Astrocyte of the hippocampus (primary cell): ENCODE measurements at regions not wholly inside any gene's neighbourhood (a gene's known extent, or its start where the extent isn't known, plus 50 kb on each side); places are given as distances from the start of the nearest gene placed in this dataset.

Experiments used
- DNase-seq: peaks from one replicate; pipeline ENCODE4 v3.0.0; 2011; ENCODE audit warnings: low read depth, low spot score

DNA sequence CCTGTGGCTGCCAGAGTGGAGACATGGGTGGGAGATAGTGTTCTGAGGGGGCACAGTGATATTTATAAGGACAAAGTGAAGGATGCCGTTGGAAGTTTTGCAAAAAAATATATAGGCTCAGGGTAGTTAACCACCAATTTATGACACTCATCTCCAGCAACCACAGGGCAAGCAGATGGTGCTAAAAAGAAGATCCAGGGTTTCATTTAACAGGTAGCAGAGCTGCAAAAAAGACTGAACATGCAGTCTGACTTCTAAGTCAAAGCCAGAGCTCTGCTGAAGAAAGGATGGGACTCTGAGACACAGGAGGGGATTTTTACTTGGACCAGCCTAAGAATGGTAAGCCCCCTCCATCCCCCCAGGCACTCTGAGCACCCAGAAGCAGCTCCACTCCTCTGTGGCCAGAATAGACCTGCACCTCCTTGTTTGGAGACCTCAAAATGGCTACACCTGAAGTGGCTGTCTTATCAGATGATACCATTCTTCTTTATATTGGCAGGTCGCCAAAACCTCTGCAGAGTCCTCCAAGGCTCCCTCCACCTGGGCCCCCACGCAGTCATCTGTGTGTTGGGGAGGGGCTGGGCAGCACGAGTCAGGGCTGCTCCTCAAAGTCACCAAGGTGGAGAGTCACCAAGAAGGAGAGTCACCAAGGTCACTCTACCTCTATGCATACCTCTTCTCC is 161.4 kb upstream of the FAM9B start:
- no peak for DNase-seq

DNA sequence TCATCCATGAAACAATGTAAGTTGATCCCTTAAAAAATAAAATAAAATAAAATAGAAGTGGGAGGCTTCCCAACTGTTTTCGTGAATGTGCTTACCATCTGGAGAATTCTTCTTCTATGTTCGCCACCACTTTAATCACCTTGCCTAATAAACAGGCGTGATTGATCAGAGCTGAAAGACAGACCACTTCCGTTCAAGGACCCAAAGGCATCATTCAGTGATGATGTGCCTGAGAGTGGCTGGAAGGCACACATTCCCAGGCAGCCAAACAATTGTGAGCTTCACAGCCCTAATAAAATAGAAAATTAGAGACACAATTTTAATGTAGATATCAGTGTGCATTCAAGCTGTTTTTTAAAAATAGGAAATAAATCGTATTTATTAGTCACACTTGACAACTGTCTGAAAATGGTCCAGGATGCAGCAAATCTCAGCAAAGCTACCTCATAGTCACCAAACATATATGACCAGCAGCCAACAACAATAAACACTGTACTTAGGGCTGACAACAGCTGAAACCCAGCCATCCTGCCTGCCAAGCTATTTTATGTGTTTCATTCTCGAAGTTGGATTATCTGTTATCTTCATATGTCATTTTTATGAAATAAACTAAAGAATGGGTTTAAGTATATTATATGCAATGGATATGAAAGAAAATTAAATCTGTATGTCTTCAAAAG is 163.2 kb upstream of the FAM9B start:
- peak; percentile 7 for DNase-seq

DNA sequence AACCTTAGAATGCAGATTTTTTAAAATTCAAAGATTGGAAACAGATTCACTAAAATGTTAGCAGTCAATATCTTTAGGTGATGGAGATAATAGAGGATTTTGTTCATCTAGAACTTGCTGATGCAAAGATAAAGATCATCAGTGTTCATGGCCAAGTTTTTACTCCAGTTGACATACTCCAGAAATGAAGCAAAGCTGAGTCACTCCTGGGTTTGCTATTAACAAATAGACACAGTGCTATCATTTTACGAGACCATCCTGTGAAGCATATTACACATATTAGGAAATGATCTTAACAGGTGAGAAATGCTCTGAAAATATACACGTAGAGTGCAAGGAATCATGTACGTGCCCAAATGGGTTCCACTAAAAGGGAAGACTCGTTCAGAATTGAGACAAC is 170.6 kb upstream of the FAM9B start:
- DNase-seq: no peak

DNA sequence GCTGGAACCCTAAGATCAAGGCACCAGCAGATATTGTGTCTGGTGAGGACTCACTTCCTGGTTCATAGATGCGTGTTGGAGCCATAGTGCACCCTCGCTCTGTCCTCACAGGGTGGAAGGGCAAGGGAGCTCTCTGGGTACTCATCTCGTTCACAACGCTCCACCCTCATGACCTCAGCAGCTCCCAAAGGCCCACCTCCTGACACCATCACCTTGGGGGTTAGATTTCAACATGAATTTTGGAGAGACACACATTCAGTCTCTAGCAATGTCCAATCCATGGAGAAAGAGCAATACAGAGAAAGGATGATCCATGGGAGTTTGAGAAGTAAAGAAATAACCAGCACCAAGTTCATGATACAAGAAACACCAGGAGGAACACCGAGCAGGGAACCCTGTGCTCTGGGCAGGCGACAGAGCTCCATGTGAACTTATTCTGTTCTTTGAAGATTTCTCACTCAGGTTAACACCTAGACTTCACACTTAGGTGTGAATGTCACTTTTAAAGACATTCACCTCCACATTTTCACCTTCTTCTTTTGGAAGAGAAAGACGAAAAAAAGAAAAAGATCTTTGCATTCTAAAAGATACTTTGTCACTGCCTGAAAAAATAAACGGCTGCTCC is 171.8 kb upstream of the FAM9B start:
- DNase-seq: no peak

DNA sequence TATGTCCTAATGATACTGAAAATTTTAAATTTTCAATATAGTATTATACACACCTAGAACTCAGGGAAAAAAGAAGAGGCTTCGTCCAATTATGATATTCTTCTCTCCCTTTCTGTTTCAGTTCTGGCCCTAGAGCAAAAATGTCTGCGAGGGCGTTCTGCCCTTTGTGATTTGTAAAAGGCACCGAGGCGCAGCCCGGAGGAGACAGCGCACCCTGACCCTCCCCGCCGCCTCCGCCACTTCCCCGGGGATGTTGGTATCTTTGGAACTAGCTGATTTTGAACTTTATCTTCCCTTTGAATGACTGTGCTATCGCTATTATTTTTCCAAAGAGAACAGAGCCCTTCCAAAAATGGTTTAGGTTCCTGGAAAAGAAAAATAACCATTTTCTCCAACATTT is 173.2 kb upstream of the FAM9B start:
- peak; percentile 5 for DNase-seq

DNA sequence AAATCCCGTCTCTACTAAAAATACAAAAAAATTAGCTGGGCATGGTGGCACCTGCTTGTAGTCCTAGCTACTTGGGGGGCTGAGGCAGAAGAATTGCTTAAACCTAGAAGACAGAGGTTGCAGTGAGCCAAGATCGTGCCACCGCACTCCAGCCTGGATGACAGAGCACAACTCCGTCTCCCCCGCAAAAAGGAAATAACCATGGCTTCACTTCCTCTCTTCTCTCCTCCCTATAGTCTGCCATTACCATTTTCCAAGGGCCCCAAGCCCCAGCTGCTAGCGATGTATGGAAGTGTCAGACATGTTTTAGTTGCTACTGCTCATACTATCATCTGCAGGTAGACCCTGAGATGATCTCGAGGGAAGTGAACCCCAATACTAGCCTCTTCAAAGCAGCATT is 177.3 kb upstream of the FAM9B start:
- no peak for DNase-seq

DNA sequence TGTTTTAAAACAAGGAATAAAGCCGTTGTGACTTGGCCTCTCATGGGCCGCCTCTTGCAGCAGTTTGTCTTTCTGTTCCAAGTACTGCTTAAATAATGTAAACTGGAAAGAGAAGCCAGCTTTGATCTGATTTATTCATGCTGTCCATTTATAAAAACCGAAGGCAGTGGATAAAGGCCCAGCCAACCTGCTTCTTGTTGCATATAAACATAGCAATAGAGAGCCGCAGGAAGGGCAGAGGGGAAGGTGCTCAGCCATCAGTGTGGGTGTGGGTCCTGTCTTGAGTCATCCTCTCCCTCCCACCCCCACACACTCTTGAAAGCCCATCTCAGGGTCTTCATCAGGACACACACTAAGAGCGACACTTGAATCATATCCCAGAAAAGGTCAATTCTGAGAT is 187.9 kb upstream of the FAM9B start:
- no peak for DNase-seq

DNA sequence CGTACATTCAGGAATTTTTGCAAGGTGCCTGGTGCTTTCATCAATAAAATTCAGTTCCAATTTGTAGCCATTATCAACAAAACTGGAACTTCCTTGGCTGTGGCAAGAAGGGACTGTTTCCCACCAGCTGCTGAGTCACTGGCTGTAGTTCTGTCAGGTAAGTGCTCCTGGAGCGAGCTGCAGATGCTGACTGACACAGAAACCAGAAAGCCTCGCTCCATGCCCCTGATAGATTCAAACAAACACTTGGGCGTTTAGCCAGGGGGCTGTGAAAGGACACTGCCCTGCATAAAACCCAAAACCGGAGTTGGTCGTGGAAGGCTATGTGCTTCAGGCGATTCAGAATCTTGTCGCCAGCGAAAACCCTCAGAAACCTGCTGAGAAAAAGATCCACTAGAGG is 188.4 kb upstream of the FAM9B start:
- no peak for DNase-seq

DNA sequence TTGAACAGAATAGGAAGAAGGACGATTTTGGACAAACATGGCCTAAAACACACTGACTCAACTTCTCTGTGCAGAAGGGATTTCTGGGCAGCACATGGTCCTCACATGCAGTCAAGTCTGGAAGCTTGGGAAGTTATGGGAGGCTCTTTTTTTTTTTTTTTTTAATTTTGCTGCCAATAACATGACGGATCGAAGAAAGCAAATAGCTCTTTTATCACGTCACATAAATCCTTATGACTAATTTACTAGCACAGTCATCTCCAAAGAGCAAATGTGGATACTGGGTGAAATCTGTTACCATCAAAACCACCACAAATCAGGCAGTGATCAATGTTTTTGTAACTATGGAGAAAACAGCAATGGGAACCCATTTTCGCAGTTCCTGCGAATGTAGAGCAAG is 193.3 kb upstream of the FAM9B start:
- no peak for DNase-seq

DNA sequence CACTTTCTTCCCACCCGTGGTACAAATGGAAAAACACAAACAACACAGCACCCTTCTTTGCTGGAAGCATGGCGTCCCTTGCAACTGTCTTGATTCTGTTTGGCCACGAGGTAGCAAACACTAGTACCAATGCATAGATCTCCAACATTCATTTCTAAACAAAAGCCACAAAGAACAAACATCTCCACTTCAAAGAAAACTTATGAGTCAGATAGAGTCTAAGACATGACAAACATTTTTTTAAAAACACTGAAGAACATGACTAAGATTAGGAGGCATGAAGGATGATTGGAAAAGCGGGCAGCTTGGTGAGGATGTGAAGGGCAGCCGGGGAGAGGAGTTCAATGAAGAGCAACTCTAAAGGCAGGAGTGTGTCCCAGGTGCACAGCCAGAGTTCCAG is 197.6 kb upstream of the FAM9B start:
- DNase-seq: peak; percentile 41

DNA sequence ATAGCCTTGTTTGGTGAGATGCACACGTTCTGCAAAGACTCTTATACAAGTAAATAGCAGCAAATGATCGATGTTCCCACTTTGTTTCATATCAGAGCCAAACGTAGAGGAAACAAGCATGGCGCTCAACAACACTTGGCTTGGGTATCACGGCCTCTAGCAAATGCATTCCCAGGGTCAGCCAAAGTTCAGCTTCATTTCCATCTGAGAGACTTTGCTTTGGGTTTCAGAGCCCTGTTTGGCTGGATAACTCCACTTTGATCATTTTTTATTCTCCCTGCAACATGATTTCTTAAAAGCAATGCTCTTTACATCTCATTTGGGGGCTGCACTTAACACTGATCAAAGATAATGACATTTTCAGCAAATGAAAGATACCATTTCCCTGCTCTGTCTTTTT is 199.2 kb upstream of the FAM9B start:
- DNase-seq: peak; percentile 42

DNA sequence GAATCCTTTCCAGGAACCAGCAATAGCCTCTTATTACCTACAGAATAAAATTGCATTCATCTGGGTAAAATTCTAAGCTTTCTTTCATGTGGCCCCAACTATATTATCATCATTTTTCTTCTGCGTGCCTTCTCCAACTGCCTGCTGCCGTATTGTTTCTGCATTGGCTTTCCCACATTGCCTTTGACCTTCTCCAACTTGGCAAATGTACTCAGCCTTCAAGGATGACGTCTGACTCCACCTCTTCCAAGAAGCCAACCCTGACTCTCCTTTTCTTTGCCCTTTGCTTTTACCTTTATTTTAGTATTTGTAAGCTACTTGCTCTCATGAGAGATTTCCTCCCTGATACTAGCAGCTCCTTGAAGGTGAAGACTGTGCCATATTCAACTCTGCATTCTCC is 200.4 kb upstream of the FAM9B start:
- DNase-seq: no peak

DNA sequence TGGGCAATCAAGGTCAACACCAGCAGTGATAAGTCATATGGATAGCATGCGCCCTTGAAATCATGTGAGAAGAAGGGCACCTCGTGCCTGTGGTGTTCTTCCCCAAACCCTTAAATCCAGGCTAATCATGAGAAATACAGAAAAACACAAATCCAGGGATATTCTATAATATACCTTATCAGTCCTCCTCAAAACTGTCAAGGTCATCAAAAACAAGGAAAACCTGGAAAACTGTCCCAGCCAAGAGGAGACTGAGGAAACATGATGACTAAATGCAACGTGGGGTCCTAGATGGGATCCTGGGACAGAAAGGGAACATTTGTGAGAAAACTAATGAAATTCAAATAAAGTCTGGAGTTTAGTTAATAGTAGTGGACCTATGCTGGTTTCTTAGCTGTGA is 201.8 kb upstream of the FAM9B start:
- DNase-seq: no peak

DNA sequence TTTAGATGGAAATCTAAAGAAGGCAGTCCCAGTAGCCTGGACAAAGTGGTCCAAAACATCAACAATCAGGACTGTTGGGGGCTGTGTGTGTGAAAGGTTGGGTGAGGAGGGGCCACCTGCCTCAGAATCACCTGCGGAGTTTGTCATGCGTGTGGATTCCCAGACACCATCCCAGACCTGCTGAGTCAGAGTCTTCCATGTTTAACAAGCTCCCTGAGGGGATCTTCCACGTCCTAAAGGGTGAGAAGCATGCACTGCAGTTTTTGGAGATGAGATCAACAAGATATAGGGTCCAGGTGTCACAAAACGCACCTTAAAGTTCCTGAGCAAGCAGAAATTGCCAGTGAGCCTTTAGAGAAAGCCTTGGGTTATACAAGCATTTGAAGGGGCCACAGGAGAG is 207.0 kb upstream of the FAM9B start:
- no peak for DNase-seq

DNA sequence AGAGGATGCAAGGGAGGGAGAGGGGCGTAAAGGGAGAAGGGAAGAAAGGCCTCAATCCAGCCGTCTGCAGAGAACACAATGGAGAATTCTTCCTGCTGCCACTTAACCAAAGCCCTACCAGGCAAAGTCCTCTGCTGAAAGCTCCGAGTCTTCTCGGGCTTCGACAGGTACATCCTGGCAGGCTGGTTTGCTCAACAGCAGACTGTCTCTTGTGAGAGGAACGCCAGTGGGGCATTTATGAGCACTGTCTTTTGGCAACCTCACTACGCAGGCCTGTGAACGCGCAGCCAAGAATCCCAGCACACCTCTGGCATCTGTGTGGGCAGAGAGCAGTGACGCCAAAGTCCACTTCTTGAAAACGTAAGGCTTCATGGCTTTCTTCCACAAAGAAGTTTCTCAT is 207.5 kb upstream of the FAM9B start:
- no peak for DNase-seq

DNA sequence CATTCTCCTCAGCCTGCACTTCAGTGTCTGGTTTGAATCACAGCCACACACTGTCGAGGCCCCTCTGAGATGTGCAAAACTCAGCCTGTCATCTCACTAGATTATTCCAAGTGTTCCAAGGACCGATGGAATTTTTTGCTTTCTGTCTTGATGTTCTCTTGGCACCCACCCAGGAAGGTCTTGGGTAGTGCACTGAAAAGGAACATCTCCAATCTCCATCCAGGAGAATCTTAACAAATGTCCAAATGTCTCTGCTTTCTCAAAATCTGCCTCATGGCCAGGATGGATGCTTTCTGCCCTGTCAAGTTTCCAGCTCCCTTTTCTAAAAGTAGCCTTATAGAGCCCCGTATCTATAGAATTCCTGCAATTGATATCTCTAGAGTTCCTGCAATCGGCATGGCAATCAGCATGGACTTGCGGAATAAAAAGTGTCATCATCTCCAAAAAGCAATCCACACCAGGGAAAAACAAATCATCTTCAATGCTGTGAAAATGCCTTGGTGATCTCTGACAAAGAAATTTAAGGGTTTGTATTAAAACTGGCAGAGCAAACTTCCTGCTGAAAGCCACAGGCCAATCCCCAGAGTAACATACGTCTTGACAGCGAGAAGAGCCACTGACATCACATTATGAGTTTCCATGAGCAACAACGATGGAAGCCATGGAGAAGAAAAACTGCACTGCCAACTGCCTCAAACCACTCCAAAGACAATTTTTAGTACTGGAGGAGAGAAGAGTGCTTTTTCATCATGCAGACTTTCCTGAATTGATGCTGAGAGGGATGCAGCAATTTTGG is 215.3 kb upstream of the FAM9B start:
- DNase-seq: no peak

DNA sequence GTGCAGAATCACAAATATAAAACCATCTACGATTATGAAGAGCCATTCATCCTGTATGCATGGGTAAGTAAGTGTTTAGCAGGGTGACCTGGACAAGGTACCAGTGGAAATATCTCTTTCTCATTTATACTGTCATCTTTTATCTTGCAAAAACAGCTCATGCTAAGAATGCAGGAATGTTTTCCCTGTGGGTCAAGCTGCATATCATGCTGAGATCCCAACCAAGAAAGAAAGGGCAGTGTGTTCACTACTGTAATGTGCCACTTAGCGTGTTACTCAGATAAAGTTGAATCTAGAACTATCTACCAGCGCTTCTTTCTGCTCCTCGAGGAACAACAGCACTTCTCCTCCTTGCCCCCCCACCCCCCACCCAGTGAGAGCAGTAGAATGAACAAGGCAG is 212.7 kb upstream of the TBL1X start:
- no peak for DNase-seq

DNA sequence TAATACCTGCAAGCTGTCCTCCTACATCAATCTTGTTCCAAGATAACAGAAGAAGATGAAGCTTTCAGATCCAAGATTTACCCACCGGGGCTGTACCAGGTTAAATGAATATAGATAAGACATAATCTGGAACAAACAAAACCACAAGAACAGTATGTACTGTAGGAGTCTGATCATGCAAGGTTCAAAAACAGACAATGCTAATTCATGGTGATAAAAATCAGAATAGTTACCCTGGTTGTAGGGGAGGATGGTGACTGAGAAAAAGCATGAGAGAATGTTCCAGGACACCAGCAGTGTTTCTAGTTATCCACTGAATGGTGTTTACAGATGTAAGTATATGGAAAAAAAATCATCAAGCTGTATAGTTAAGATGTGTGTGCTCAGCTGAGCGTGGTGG is 211.6 kb upstream of the TBL1X start:
- no peak for DNase-seq

DNA sequence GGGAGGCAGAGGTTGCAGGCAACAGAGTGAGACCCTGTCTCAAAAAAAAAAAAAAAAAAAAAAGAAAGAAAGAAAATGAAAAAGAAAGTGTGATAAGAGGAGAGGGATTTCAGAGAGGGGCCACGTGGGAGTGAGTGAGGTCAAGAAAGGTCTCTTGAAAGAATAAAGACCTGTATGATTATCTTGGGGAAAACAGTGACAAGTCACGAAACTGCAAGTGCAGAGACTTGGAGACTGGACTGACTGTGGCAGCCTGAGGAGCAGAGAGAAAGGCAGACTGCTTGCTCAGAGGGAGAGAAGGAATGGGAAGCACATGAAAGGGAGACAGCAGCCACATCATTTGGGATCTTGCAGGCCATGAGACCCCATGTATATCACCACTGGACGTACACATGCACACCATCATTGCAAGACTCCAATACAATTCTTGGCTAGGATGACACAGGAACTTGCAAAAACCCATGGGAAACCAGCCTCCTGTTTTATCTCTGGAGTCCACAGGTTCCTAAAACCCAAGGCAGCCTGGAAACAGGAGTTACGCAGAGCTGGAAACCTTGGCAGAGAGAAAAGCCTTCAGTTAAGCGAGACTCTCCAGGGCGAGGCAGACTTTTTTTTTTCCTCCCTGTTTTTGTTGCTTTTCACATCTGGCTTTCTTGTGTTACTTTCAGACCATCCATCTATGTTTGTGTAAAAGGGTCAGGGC is 207.0 kb upstream of the TBL1X start:
- DNase-seq: no peak

DNA sequence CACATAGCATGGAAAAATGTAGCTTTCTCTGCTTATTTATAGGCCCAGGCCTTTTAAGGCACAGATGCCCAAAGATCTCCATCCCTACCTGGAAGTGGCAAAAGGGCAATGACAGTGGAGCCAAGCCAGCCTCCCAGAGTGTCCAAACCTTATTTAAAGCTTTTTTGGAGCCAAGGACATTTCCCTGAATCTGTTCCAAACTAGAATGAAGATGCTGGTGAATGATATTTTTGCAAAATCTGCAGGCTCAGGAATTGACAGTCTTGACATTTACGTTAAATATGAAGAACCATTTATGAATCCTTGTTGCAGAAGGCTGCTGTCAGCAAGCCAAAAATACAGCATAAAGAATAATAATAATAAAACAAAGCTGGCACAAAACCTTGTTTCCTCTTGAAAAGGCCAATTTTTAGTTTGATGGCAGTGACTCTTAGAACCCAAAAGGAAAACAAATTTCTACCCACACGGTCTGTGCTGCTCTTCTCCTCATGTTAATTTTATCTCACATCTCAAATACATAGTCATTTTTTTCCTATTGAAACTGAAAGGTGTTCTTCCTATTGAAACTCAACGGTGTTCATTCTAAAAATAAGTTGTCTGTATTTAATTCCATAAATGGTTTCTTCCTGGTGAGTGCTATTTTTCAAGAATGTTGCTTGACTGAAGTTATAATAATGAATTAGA is 206.3 kb upstream of the TBL1X start:
- DNase-seq: no peak

DNA sequence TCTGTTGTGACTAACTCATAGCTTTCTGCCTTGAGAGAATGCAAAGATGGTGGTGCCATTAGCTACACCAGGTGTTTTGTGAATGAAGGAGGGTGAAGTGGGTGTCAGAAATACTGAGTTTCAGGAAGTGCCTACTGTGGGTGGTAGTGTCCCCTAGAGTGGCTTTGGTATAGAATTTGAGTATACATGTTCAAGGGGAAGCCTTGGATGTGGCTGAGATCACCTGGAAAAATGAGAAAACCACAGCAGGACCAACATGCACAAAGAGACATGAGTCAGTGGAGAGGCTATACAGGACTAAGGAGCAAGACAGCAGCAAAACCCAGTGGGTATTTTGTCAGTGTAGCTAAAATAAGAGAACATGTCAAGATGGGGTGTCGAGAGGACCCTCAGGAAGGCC is 204.3 kb upstream of the TBL1X start:
- no peak for DNase-seq
